Gastrocnemius medialis (tissue), 4 donors: ENCODE measurements at regions not wholly inside any gene's neighbourhood (a gene's known extent, or its start where the extent isn't known, plus 50 kb on each side); places are given as distances from the start of the nearest gene placed in this dataset.

Experiments used
- CTCF ChIP-seq, 5 experiments: fragments of 450-650 bp in 3 of 5; fragments of 200-600 bp in 2 of 5; sonication (generic) in 2 of 5; IDR thresholded peaks in 4 of 5; conservative IDR thresholded peaks in 1 of 5; 1 replicate in 4 of 5; 2 replicates in 1 of 5; pipeline ENCODE4 v1.5.1; 2016 to 2019; ENCODE audit warnings: antibody characterized with exemption in 5 of 5, mild to moderate bottlenecking in 3 of 5, moderate library complexity in 3 of 5
- POLR2A ChIP-seq, 2 donors: fragments of 450-650 bp; IDR thresholded peaks; one replicate each; pipeline ENCODE4 v1.6.1; 2017; ENCODE audit warnings: antibody characterized with exemption in 2 of 2, mild to moderate bottlenecking in 2 of 2, moderate library complexity in 2 of 2

- TF ChIP-seq POLR2A (IDR thresholded peaks at IDR 0.05) (no peak), CTCF (IDR thresholded peaks at IDR 0.05 in 4 of 5, conservative IDR thresholded peaks at IDR 0.05 in 1 of 5) (no peak)
Measured at GRCh38 chr6:98635191-98635590, 199.2 kb upstream of the POU3F2 start.
